ENCODE measurements at regions not wholly inside any gene's neighbourhood (a gene's known extent, or its start where the extent isn't known, plus 50 kb on each side); places are given as distances from the start of the nearest gene placed in this dataset.

GRCh38 chr9:107698779-107699178, 209.2 kb upstream of the KLF4 start:
- Mint-ChIP-seq H3K4me3 (no peak overlapping the region), H3K9me3 (no peaks in the 10 kb centered on the region), H3K27ac (no peak overlapping the region), H3K4me1 (ENCODE audit: low read depth) (no peaks in the 10 kb centered on the region), H3K36me3 (ENCODE audit: low read depth) (no peaks in the 10 kb centered on the region), H3K27me3 (ENCODE audit: insufficient read depth) (no peaks in the 10 kb centered on the region)
- no peak for DNase-seq (ENCODE audit: low spot score)
- intact Hi-C loops (cut with micrococcal nuclease), result no loop called here

- Mint-ChIP-seq H3K27ac (no peak overlapping the region), H3K9me3 (no peaks in the 10 kb centered on the region), H3K27me3 (ENCODE audit: insufficient read depth) (no peaks in the 10 kb centered on the region), H3K4me3 (no peak overlapping the region), H3K36me3 (ENCODE audit: low read depth) (no peaks in the 10 kb centered on the region), H3K4me1 (ENCODE audit: low read depth) (no peaks in the 10 kb centered on the region)
- DNase-seq (ENCODE audit: low spot score), result no peak
- intact Hi-C loops (cut with micrococcal nuclease), result no loop called here
These were observed 206.7 kb upstream of the KLF4 start for GRCh38 chr9:107696302-107696701.

- no peak overlapping the region for H3K4me3 Mint-ChIP-seq
- peaks cover 3% of the 10 kb centered on the region for H3K27me3 Mint-ChIP-seq (ENCODE audit: insufficient read depth)
- intact Hi-C loops (cut with micrococcal nuclease), result no loop called here
These were observed 204.8 kb upstream of the KLF4 start for GRCh38 chr9:107694390-107694789.

GRCh38 chr9:107693625-107694326, 204.2 kb upstream of the KLF4 start:
- Mint-ChIP-seq H3K4me1 (ENCODE audit: low read depth) (no peaks in the 10 kb centered on the region), H3K36me3 (ENCODE audit: low read depth) (no peaks in the 10 kb centered on the region), H3K27me3 (ENCODE audit: insufficient read depth) (peaks cover 3% of the 10 kb centered on the region), H3K4me3 (no peak overlapping the region), H3K27ac (no peak overlapping the region), H3K9me3 (no peaks in the 10 kb centered on the region)
- no peak for DNase-seq (ENCODE audit: low spot score)
- intact Hi-C loops (cut with micrococcal nuclease), result no loop called here

More at GRCh38 chr9:107694390-107694789, 204.8 kb upstream of the KLF4 start:
- H3K27ac Mint-ChIP-seq, result no peak overlapping the region
- DNase-seq (ENCODE audit: low spot score), result no peak
- H3K36me3 Mint-ChIP-seq (ENCODE audit: low read depth), result no peaks in the 10 kb centered on the region
- no peaks in the 10 kb centered on the region for H3K4me1 Mint-ChIP-seq (ENCODE audit: low read depth)
- H3K9me3 Mint-ChIP-seq, result no peaks in the 10 kb centered on the region

GRCh38 chr9:107691664-107692063, 202.1 kb upstream of the KLF4 start:
- DNase-seq (ENCODE audit: low spot score), result no peak
- Mint-ChIP-seq H3K9me3 (no peaks in the 10 kb centered on the region), H3K27ac (no peak overlapping the region), H3K27me3 (ENCODE audit: insufficient read depth) (peaks cover 3% of the 10 kb centered on the region), H3K36me3 (ENCODE audit: low read depth) (no peaks in the 10 kb centered on the region), H3K4me1 (ENCODE audit: low read depth) (no peaks in the 10 kb centered on the region), H3K4me3 (no peak overlapping the region)
- intact Hi-C loops (cut with micrococcal nuclease), result no loop called here

- Mint-ChIP-seq H3K4me3 (no peak overlapping the region), H3K27ac (no peak overlapping the region), H3K36me3 (ENCODE audit: low read depth) (no peaks in the 10 kb centered on the region), H3K4me1 (ENCODE audit: low read depth) (no peaks in the 10 kb centered on the region), H3K27me3 (ENCODE audit: insufficient read depth) (peaks cover 3% of the 10 kb centered on the region), H3K9me3 (no peaks in the 10 kb centered on the region)
- intact Hi-C loops (cut with micrococcal nuclease), result no loop called here
- DNase-seq (ENCODE audit: low spot score), result no peak
These were observed 200.5 kb upstream of the KLF4 start for GRCh38 chr9:107690021-107690420.

- Mint-ChIP-seq H3K36me3 (ENCODE audit: low read depth) (no peaks in the 10 kb centered on the region), H3K9me3 (no peaks in the 10 kb centered on the region), H3K4me1 (ENCODE audit: low read depth) (no peaks in the 10 kb centered on the region), H3K27ac (no peak overlapping the region), H3K4me3 (no peak overlapping the region), H3K27me3 (ENCODE audit: insufficient read depth) (peaks cover 3% of the 10 kb centered on the region)
- intact Hi-C loops (cut with micrococcal nuclease), result no loop called here
- DNase-seq (ENCODE audit: low spot score), result no peak
These were observed 199.2 kb upstream of the KLF4 start for GRCh38 chr9:107688728-107689127.

- H3K36me3 Mint-ChIP-seq (ENCODE audit: low read depth), result no peaks in the 10 kb centered on the region
- no peaks in the 10 kb centered on the region for H3K4me1 Mint-ChIP-seq (ENCODE audit: low read depth)
- no peak overlapping the region for H3K27ac Mint-ChIP-seq
- no peak overlapping the region for H3K4me3 Mint-ChIP-seq
- intact Hi-C loops (cut with micrococcal nuclease), result no loop called here
- peaks cover 3% of the 10 kb centered on the region for H3K27me3 Mint-ChIP-seq (ENCODE audit: insufficient read depth)
- DNase-seq (ENCODE audit: low spot score), result no peak
- no peaks in the 10 kb centered on the region for H3K9me3 Mint-ChIP-seq
These were observed 196.3 kb upstream of the KLF4 start for GRCh38 chr9:107685901-107686300.

GRCh38 chr9:107685376-107685775, 195.8 kb upstream of the KLF4 start:
- intact Hi-C loops (cut with micrococcal nuclease), result no loop called here
- Mint-ChIP-seq H3K4me1 (ENCODE audit: low read depth) (no peaks in the 10 kb centered on the region), H3K27me3 (ENCODE audit: insufficient read depth) (no peaks in the 10 kb centered on the region), H3K27ac (no peak overlapping the region), H3K4me3 (no peak overlapping the region), H3K9me3 (no peaks in the 10 kb centered on the region), H3K36me3 (ENCODE audit: low read depth) (no peaks in the 10 kb centered on the region)
- no peak for DNase-seq (ENCODE audit: low spot score)

- Mint-ChIP-seq H3K27ac (no peak overlapping the region), H3K36me3 (ENCODE audit: low read depth) (no peaks in the 10 kb centered on the region)
These were observed 194.7 kb upstream of the KLF4 start for GRCh38 chr9:107684224-107684623.

GRCh38 chr9:107683566-107683965, 194.0 kb upstream of the KLF4 start:
- intact Hi-C loops (cut with micrococcal nuclease), result no loop called here
- H3K36me3 Mint-ChIP-seq (ENCODE audit: low read depth), result no peaks in the 10 kb centered on the region
- no peaks in the 10 kb centered on the region for H3K27me3 Mint-ChIP-seq (ENCODE audit: insufficient read depth)
- DNase-seq (ENCODE audit: low spot score), result no peak
- H3K27ac Mint-ChIP-seq, result no peak overlapping the region
- no peaks in the 10 kb centered on the region for H3K4me1 Mint-ChIP-seq (ENCODE audit: low read depth)
- H3K4me3 Mint-ChIP-seq, result no peak overlapping the region
- no peaks in the 10 kb centered on the region for H3K9me3 Mint-ChIP-seq

More at GRCh38 chr9:107684224-107684623, 194.7 kb upstream of the KLF4 start:
- intact Hi-C loops (cut with micrococcal nuclease), result no loop called here
- Mint-ChIP-seq H3K9me3 (no peaks in the 10 kb centered on the region), H3K27me3 (ENCODE audit: insufficient read depth) (no peaks in the 10 kb centered on the region), H3K4me3 (no peak overlapping the region), H3K4me1 (ENCODE audit: low read depth) (no peaks in the 10 kb centered on the region)
- no peak for DNase-seq (ENCODE audit: low spot score)

- no peak overlapping the region for H3K27ac Mint-ChIP-seq
- no peaks in the 10 kb centered on the region for H3K36me3 Mint-ChIP-seq (ENCODE audit: low read depth)
- no peaks in the 10 kb centered on the region for H3K27me3 Mint-ChIP-seq (ENCODE audit: insufficient read depth)
- intact Hi-C loops (cut with micrococcal nuclease), result no loop called here
- no peak overlapping the region for H3K4me3 Mint-ChIP-seq
- no peaks in the 10 kb centered on the region for H3K9me3 Mint-ChIP-seq
- no peak for DNase-seq (ENCODE audit: low spot score)
- H3K4me1 Mint-ChIP-seq (ENCODE audit: low read depth), result no peaks in the 10 kb centered on the region
These were observed 192.4 kb upstream of the KLF4 start for GRCh38 chr9:107681988-107682387.

- Mint-ChIP-seq H3K27ac (no peak overlapping the region), H3K9me3 (no peaks in the 10 kb centered on the region), H3K27me3 (ENCODE audit: insufficient read depth) (no peaks in the 10 kb centered on the region), H3K4me1 (ENCODE audit: low read depth) (no peaks in the 10 kb centered on the region), H3K4me3 (no peak overlapping the region), H3K36me3 (ENCODE audit: low read depth) (no peaks in the 10 kb centered on the region)
- intact Hi-C loops (cut with micrococcal nuclease), result no loop called here
- no peak for DNase-seq (ENCODE audit: low spot score)
These were observed 186.0 kb upstream of the KLF4 start for GRCh38 chr9:107675351-107676259.

Measured in activated T-helper 1 cell treated with anti-CD3 and anti-CD28 coated beads, Interleukin-12 subunit alpha, Interleukin-12 subunit beta, Interleukin-2, Interleukin-4 antibody, amounts not matched to agents 30 ng/mL and 10 ng/mL and 1 ng/mL, durations not matched to agents 14 hours and 24 hours and 36 hours (primary cell).